BJ (cell line): ENCODE measurements at regions not wholly inside any gene's neighbourhood (a gene's known extent, or its start where the extent isn't known, plus 50 kb on each side); places are given as distances from the start of the nearest gene placed in this dataset.

ENCODE experiments used
- CTCF ChIA-PET: fragments of 350-600 bp; formaldehyde crosslinking; extraction: SDS; loops from one replicate; lab custom pipeline; 2021; ENCODE audit warnings: antibody characterized with exemption, inconsistent platforms; lab: Yijun Ruan, JAX
- POLR2A ChIA-PET: fragments of 300-600 bp; sonication (Branson Sonifier 250); formaldehyde crosslinking; extraction: SDS; loops from one replicate; lab custom pipeline; 2021; ENCODE audit warnings: antibody characterized with exemption; lab: Charles Lee
- DNase-seq: peaks from one replicate; pipeline ENCODE4 v3.0.0-alpha.2; 2011; ENCODE audit warnings: low read depth
- H3K27me3 ChIP-seq: 2 replicates; pipeline ENCODE4 v1.6.0; 2011; ENCODE audit warnings: low read length; ENCODE audit not compliant: control insufficient read depth, insufficient read depth
- H3K36me3 ChIP-seq: 2 replicates; pipeline ENCODE4 v1.5.1; 2011; ENCODE audit warnings: low read length; ENCODE audit not compliant: control insufficient read depth, insufficient read depth
- H3K4me3 ChIP-seq: 2 replicates; pipeline ENCODE4 v1.5.1; 2011; ENCODE audit warnings: low read depth, mild to moderate bottlenecking, control low read depth, low read length
- CTCF ChIP-seq: IDR thresholded peaks from 2 replicates; pipeline ENCODE4 v1.5.1; 2011; ENCODE audit warnings: low read depth, mild to moderate bottlenecking, control low read depth, inconsistent platforms, low read length, moderate library complexity; ENCODE audit not compliant: insufficient read depth

DNA sequence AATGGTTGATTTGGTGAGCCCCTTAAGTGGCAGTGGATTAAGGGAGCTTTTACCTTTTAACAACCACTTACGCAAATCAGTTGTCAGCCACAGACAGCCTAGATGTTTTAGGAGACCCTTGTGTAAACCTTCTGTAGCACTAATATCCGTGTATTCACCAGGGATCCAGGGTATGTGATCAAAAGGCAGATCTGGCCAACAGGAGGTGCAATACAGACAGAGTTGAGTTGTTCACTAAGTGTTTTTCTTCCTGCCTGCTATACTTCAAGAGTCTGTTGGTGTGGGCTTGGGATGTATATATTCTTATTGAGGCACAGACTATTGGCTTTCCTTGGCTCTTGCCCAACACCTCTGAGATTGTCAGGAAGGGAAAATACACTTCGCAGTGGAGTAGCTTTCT lies 175.1 kb downstream of the FAT3 start:
- no peaks in the 10 kb centered on the region for H3K36me3 ChIP-seq
- CTCF ChIA-PET: interaction anchor here (0.6 kb wide), 1 partner anchor 369 kb away, joined by 3 read pairs; no protein-coding TSS in a partner anchor
- no peak for DNase-seq

GRCh38 chr11:92401520-92401919 lies 176.9 kb downstream of the FAT3 start:
- TF ChIP-seq CTCF: no peak
- no peak overlapping the region for H3K4me3 ChIP-seq
- H3K36me3 ChIP-seq: no peaks in the 10 kb centered on the region
- POLR2A ChIA-PET: no interaction called here
- H3K27me3 ChIP-seq: no peaks in the 10 kb centered on the region
- DNase-seq: no peak
- CTCF ChIA-PET: interaction anchor here (1.1 to 1.2 kb wide), 2 partner anchors 9 to 485 kb away, joined by 3 to 4 read pairs; no protein-coding TSS in a partner anchor

More for the DNA sequence above, 175.1 kb downstream of the FAT3 start:
- no peaks in the 10 kb centered on the region for H3K27me3 ChIP-seq
- POLR2A ChIA-PET: no interaction called here
- TF ChIP-seq CTCF: no peak
- no peak overlapping the region for H3K4me3 ChIP-seq

- H3K4me3 ChIP-seq: no peak overlapping the region
- no peak for TF ChIP-seq CTCF
- no peaks in the 10 kb centered on the region for H3K27me3 ChIP-seq
- ChIA-PET POLR2A (no interaction called here), CTCF (interaction anchor here (1.1 kb wide), 1 partner anchor 14 kb away, joined by 3 read pairs; no protein-coding TSS in a partner anchor)
- no peak for DNase-seq
- no peaks in the 10 kb centered on the region for H3K36me3 ChIP-seq
Observed at GRCh38 chr11:92406472-92406871, 181.9 kb downstream of the FAT3 start.

DNA sequence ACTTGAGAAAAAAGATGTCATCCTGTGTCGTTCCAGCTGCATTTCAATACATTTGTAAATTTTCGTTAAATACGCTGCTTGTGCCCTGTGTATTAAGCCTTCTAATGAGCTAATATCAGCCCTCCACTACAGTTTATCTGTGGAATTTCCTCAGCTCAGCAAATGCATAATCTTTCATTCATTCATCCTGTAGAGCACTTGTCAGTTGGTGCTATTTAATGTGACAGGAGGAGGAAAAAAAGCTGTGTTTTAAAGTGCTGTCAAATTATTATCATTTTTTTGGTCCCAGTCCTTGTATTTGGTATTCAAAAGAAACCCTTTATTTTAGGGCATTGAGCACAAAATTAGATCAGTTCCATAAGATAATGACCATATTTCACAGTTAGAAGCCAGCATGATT lies 184.7 kb downstream of the FAT3 start:
- Histone ChIP-seq H3K4me3 (no peak overlapping the region), H3K36me3 (no peaks in the 10 kb centered on the region), H3K27me3 (no peaks in the 10 kb centered on the region)
- DNase-seq: no peak
- ChIA-PET POLR2A (no interaction called here), CTCF (interaction anchor here (1.3 kb wide), 1 partner anchor 8 kb away, joined by 4 read pairs; no protein-coding TSS in a partner anchor)
- no peak for TF ChIP-seq CTCF

- H3K4me3 ChIP-seq: no peak overlapping the region
- no peaks in the 10 kb centered on the region for H3K36me3 ChIP-seq
- no peak for DNase-seq
- no peaks in the 10 kb centered on the region for H3K27me3 ChIP-seq
- no peak for TF ChIP-seq CTCF
- POLR2A ChIA-PET: no interaction called here
- CTCF ChIA-PET: interaction anchor here (0.6 to 1.3 kb wide), 2 partner anchors 9 to 446 kb away, joined by 3 to 4 read pairs; no protein-coding TSS in a partner anchor
Observed at GRCh38 chr11:92409956-92410355, 185.3 kb downstream of the FAT3 start.
